ENCODE measurements at regions not wholly inside any gene's neighbourhood (a gene's known extent, or its start where the extent isn't known, plus 50 kb on each side); places are given as distances from the start of the nearest gene placed in this dataset.

- Histone ChIP-seq H3K4me1 (ENCODE audit: control insufficient read depth in 5 of 5, insufficient read depth in 5 of 5, low read length in 5 of 5) (peaks cover 0 to 16% (median 8%) of the 10 kb centered on the region in 5 donors), H3K4me3 (no peak overlapping the region), H3K9me3 (ENCODE audit: control insufficient read depth in 4 of 4, insufficient read depth in 3 of 4, low read length in 3 of 4) (no peaks in the 10 kb centered on the region), H3K27ac (ENCODE audit: low read depth in 1 of 2, low read length in 1 of 2) (no peak overlapping the region), H3K9ac (ENCODE audit: insufficient read depth in 1 of 2, low read length in 2 of 2) (no peak overlapping the region), H3K36me3 (ENCODE audit: control insufficient read depth in 4 of 4, insufficient read depth in 4 of 4, low read length in 4 of 4) (no peaks in the 10 kb centered on the region), H3K27me3 (ENCODE audit: control insufficient read depth in 3 of 3, insufficient read depth in 3 of 3, low read length in 2 of 3) (no peaks in the 10 kb centered on the region)
- TF ChIP-seq, protein P1, sequence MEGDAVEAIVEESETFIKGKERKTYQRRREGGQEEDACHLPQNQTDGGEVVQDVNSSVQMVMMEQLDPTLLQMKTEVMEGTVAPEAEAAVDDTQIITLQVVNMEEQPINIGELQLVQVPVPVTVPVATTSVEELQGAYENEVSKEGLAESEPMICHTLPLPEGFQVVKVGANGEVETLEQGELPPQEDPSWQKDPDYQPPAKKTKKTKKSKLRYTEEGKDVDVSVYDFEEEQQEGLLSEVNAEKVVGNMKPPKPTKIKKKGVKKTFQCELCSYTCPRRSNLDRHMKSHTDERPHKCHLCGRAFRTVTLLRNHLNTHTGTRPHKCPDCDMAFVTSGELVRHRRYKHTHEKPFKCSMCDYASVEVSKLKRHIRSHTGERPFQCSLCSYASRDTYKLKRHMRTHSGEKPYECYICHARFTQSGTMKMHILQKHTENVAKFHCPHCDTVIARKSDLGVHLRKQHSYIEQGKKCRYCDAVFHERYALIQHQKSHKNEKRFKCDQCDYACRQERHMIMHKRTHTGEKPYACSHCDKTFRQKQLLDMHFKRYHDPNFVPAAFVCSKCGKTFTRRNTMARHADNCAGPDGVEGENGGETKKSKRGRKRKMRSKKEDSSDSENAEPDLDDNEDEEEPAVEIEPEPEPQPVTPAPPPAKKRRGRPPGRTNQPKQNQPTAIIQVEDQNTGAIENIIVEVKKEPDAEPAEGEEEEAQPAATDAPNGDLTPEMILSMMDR (IDR thresholded peaks at IDR 0.05; ENCODE audit: control extremely low read depth, extremely low read depth): no peak
- DNase-seq (peak in 1 of 3 donors; percentile 0), ATAC-seq (ENCODE audit: insufficient read depth, low FRiP score) (no peak)
- WGBS, 2 donors: 75 to 78% methylated on average over 15 of the region's 15 CpGs
Measured at GRCh38 chr13:26989261-26989956, 182.2 kb downstream of the USP12 start.

DNA sequence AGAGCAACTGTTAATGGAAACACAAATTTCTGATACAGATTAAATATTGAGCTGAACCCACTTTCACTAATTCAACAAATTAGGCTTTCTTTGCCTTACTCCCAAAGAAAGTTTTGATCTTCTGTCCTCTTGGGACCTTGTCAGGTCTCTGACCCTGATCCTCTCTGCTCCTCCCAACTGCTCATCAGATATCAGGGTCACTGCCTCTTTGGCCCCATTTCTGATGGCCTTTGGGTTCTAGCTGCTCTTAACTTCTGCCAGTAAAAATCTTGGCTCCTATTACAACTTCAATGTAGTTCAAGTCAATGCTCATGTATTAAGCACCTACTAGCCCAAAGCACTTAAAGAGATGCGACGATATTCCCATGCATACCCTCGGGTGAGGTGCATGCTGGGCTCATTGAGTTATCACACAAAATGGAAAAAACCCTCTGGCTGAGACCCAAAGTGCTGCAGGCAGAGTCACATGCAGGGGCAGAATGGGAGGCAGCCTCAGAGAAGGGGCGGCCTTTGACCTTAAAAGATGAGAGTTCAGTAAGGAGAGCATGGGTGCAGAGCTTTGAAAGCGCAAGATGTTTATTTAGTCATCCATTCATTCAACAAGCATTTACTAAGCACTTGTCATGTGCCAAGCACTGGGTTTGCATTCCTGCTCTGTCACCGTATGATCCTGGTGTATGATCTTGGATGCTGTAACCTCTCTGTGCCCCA lies 183.4 kb downstream of the USP12 start:
- TF ChIP-seq, protein P1 (IDR thresholded peaks at IDR 0.05; ENCODE audit: control extremely low read depth, extremely low read depth): no peak
- Histone ChIP-seq H3K36me3 (ENCODE audit: control insufficient read depth in 4 of 4, insufficient read depth in 4 of 4, low read length in 4 of 4) (no peaks in the 10 kb centered on the region), H3K27ac (ENCODE audit: low read depth in 1 of 2, low read length in 1 of 2) (no peak overlapping the region), H3K27me3 (ENCODE audit: control insufficient read depth in 3 of 3, insufficient read depth in 3 of 3, low read length in 2 of 3) (no peaks in the 10 kb centered on the region), H3K9ac (ENCODE audit: insufficient read depth in 1 of 2, low read length in 2 of 2) (no peak overlapping the region), H3K9me3 (ENCODE audit: control insufficient read depth in 4 of 4, insufficient read depth in 3 of 4, low read length in 3 of 4) (no peaks in the 10 kb centered on the region), H3K4me1 (ENCODE audit: control insufficient read depth in 5 of 5, insufficient read depth in 5 of 5, low read length in 5 of 5) (peaks cover 0 to 18% (median 16%) of the 10 kb centered on the region in 5 donors), H3K4me3 (no peak overlapping the region)
- DNase-seq: peak in 1 of 3 donors; percentile 11
- ATAC-seq (ENCODE audit: insufficient read depth, low FRiP score): no peak
- 61 to 77% methylated on average over 6 of the region's 6 CpGs for WGBS, 2 donors

GRCh38 chr13:26987486-26988013 lies 184.1 kb downstream of the USP12 start:
- peaks cover 0 to 24% (median 16%) of the 10 kb centered on the region in 5 donors for H3K4me1 ChIP-seq (ENCODE audit: control insufficient read depth in 5 of 5, insufficient read depth in 5 of 5, low read length in 5 of 5)
- H3K4me3 ChIP-seq: no peak overlapping the region
- WGBS, 2 donors: 61 to 75% methylated on average over 10 of the region's 10 CpGs
- TF ChIP-seq, protein P1 (IDR thresholded peaks at IDR 0.05; ENCODE audit: control extremely low read depth, extremely low read depth): no peak
- no peaks in the 10 kb centered on the region for H3K36me3 ChIP-seq (ENCODE audit: control insufficient read depth in 4 of 4, insufficient read depth in 4 of 4, low read length in 4 of 4)
- peak; percentile 44 to 73 (median 63) for DNase-seq
- no peak overlapping the region for H3K9ac ChIP-seq (ENCODE audit: insufficient read depth in 1 of 2, low read length in 2 of 2)
- H3K27me3 ChIP-seq (ENCODE audit: control insufficient read depth in 3 of 3, insufficient read depth in 3 of 3, low read length in 2 of 3): no peaks in the 10 kb centered on the region
- H3K27ac ChIP-seq (ENCODE audit: low read depth in 1 of 2, low read length in 1 of 2): no peak overlapping the region
- ATAC-seq (ENCODE audit: insufficient read depth, low FRiP score): no peak
- H3K9me3 ChIP-seq (ENCODE audit: control insufficient read depth in 4 of 4, insufficient read depth in 3 of 4, low read length in 3 of 4): no peaks in the 10 kb centered on the region

All from lung (tissue), 11 donors.